ENCODE measurements at regions not wholly inside any gene's neighbourhood (a gene's known extent, or its start where the extent isn't known, plus 50 kb on each side); places are given as distances from the start of the nearest gene placed in this dataset.

GRCh38 chr4:100789991-100790390, 272.2 kb upstream of the EMCN start:
- intact Hi-C loops (cut with micrococcal nuclease), result no loop called here

DNA sequence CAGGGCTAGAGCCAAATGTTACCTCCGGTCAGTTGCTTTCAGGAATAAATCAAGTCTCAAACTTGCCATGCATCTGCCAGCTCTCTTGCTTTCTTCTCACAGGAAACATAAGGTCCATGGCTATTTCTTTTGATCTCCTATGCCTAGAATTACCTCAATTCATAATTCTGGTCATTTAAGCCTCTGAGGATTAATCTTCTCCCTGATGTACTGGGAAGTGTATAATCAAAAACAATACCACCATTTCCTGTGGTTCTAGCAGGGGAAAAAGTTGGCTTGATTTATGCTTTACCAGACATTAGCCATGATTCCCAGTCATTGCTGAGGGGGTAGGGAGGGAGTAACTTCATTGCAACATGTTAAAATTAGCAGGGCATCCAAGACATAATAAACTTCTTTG, 268.7 kb upstream of the EMCN start:
- intact Hi-C loops (cut with micrococcal nuclease), result no loop called here

More at GRCh38 chr4:100789991-100790390, 272.2 kb upstream of the EMCN start:
- Mint-ChIP-seq H3K27me3 (ENCODE audit: low read depth) (no peaks in the 10 kb centered on the region), H3K36me3 (ENCODE audit: low read depth) (no peaks in the 10 kb centered on the region), H3K4me1 (ENCODE audit: low read depth) (no peaks in the 10 kb centered on the region), H3K4me3 (no peak overlapping the region), H3K27ac (no peak overlapping the region), H3K9me3 (no peaks in the 10 kb centered on the region)
- DNase-seq, result no peak
- CTCF ChIA-PET, result no interaction called here

GRCh38 chr4:100782356-100782755, 264.5 kb upstream of the EMCN start:
- H3K27ac Mint-ChIP-seq, result no peak overlapping the region
- CTCF ChIA-PET, result interaction anchor here (0.6 kb wide), 1 partner anchor 8 kb away, joined by 3 read pairs; no protein-coding TSS in a partner anchor
- intact Hi-C loops (cut with micrococcal nuclease), result no loop called here
- no peaks in the 10 kb centered on the region for H3K9me3 Mint-ChIP-seq
- H3K27me3 Mint-ChIP-seq (ENCODE audit: low read depth), result peaks cover 8% of the 10 kb centered on the region
- no peak overlapping the region for H3K4me3 Mint-ChIP-seq
- no peaks in the 10 kb centered on the region for H3K36me3 Mint-ChIP-seq (ENCODE audit: low read depth)
- no peaks in the 10 kb centered on the region for H3K4me1 Mint-ChIP-seq (ENCODE audit: low read depth)
- DNase-seq, result no peak

More for the DNA sequence above, 268.7 kb upstream of the EMCN start:
- Mint-ChIP-seq H3K27me3 (ENCODE audit: low read depth) (no peaks in the 10 kb centered on the region), H3K9me3 (no peaks in the 10 kb centered on the region), H3K4me1 (ENCODE audit: low read depth) (no peaks in the 10 kb centered on the region), H3K4me3 (no peak overlapping the region), H3K36me3 (ENCODE audit: low read depth) (no peaks in the 10 kb centered on the region), H3K27ac (no peak overlapping the region)
- CTCF ChIA-PET, result no interaction called here
- no peak for DNase-seq

DNA sequence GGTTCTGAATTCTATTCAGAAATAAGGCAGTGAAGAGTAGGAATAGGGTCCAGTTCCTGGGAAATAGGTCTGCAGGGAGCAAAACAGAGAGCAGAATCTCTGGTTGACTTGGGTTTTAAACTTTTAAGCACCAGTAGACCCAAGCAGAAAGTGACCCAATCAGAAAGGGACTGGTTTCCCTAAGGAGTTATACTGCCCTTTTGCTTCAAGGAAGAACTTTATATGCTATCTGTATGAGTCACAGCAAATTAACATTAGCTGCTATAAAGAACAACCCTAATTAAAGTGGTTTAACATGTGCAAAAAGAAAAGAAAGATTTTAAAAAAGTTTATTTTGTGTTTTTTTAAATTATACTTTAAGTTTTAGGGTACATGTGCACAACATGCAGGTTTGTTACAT, 263.6 kb upstream of the EMCN start:
- H3K9me3 Mint-ChIP-seq, result no peaks in the 10 kb centered on the region
- intact Hi-C loops (cut with micrococcal nuclease), result no loop called here
- CTCF ChIA-PET, result no interaction called here
- no peak for DNase-seq
- H3K4me1 Mint-ChIP-seq (ENCODE audit: low read depth), result no peaks in the 10 kb centered on the region
- no peak overlapping the region for H3K4me3 Mint-ChIP-seq
- H3K27ac Mint-ChIP-seq, result no peak overlapping the region
- H3K36me3 Mint-ChIP-seq (ENCODE audit: low read depth), result no peaks in the 10 kb centered on the region
- peaks cover 8% of the 10 kb centered on the region for H3K27me3 Mint-ChIP-seq (ENCODE audit: low read depth)

- CTCF ChIA-PET, result no interaction called here
- no peak for DNase-seq
- H3K4me3 Mint-ChIP-seq, result no peak overlapping the region
- H3K4me1 Mint-ChIP-seq (ENCODE audit: low read depth), result no peaks in the 10 kb centered on the region
- H3K27me3 Mint-ChIP-seq (ENCODE audit: low read depth), result peaks cover 8% of the 10 kb centered on the region
- intact Hi-C loops (cut with micrococcal nuclease), result no loop called here
- peaks cover 4% of the 10 kb centered on the region for H3K9me3 Mint-ChIP-seq
- H3K27ac Mint-ChIP-seq, result no peak overlapping the region
- no peaks in the 10 kb centered on the region for H3K36me3 Mint-ChIP-seq (ENCODE audit: low read depth)
Measured at GRCh38 chr4:100780126-100780525, 262.3 kb upstream of the EMCN start.

GRCh38 chr4:100778431-100778830, 260.6 kb upstream of the EMCN start:
- Mint-ChIP-seq H3K27me3 (ENCODE audit: low read depth) (peaks cover 8% of the 10 kb centered on the region), H3K4me3 (no peak overlapping the region), H3K4me1 (ENCODE audit: low read depth) (no peaks in the 10 kb centered on the region), H3K27ac (no peak overlapping the region), H3K36me3 (ENCODE audit: low read depth) (no peaks in the 10 kb centered on the region), H3K9me3 (peaks cover 10% of the 10 kb centered on the region)
- CTCF ChIA-PET, result interaction anchor here (0.6 kb wide), 1 partner anchor 207 kb away, joined by 4 read pairs; no protein-coding TSS in a partner anchor
- DNase-seq, result no peak
- intact Hi-C loops (cut with micrococcal nuclease), result no loop called here

GRCh38 chr4:100762738-100763137, 244.9 kb upstream of the EMCN start:
- no peak overlapping the region for H3K4me3 Mint-ChIP-seq
- peaks cover 15% of the 10 kb centered on the region for H3K9me3 Mint-ChIP-seq
- H3K27me3 Mint-ChIP-seq (ENCODE audit: low read depth), result peaks cover 10% of the 10 kb centered on the region
- CTCF ChIA-PET, result no interaction called here
- intact Hi-C loops (cut with micrococcal nuclease), result no loop called here
- no peaks in the 10 kb centered on the region for H3K36me3 Mint-ChIP-seq (ENCODE audit: low read depth)
- DNase-seq, result no peak
- H3K27ac Mint-ChIP-seq, result no peak overlapping the region
- no peaks in the 10 kb centered on the region for H3K4me1 Mint-ChIP-seq (ENCODE audit: low read depth)

DNA sequence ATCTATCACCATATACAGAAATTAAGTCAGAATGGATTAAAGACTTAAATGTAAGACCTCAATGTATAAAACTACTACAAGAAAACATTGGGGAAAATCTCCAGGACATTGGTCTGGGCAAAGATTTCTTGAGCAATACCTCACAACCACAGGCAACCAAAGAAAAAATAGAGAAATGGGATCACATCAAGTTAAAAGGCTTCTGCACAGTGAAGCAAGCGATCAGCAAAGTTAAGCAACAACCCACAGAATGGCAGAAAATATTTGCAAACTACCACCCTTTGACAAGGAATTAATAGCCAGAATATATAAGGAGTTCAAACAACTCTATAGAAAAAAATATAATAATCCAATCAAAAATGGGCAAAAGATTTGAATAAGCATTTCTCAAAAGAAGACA, 236.9 kb upstream of the EMCN start:
- Mint-ChIP-seq H3K27me3 (ENCODE audit: low read depth) (peaks cover 9% of the 10 kb centered on the region), H3K36me3 (ENCODE audit: low read depth) (no peaks in the 10 kb centered on the region), H3K4me3 (no peak overlapping the region), H3K27ac (no peak overlapping the region), H3K4me1 (ENCODE audit: low read depth) (no peaks in the 10 kb centered on the region), H3K9me3 (peaks cover 11% of the 10 kb centered on the region)
- CTCF ChIA-PET, result no interaction called here
- no peak for DNase-seq
- intact Hi-C loops (cut with micrococcal nuclease), result no loop called here

GRCh38 chr4:100746141-100746739, 228.4 kb upstream of the EMCN start:
- Mint-ChIP-seq H3K27me3 (ENCODE audit: low read depth) (peaks cover 5% of the 10 kb centered on the region), H3K4me3 (no peak overlapping the region), H3K4me1 (ENCODE audit: low read depth) (no peaks in the 10 kb centered on the region), H3K36me3 (ENCODE audit: low read depth) (no peaks in the 10 kb centered on the region), H3K27ac (no peak overlapping the region), H3K9me3 (no peaks in the 10 kb centered on the region)
- intact Hi-C loops (cut with micrococcal nuclease), result no loop called here
- DNase-seq, result no peak
- CTCF ChIA-PET, result no interaction called here

GRCh38 chr4:100742045-100742444, 224.2 kb upstream of the EMCN start:
- no peak for DNase-seq
- H3K4me1 Mint-ChIP-seq (ENCODE audit: low read depth), result no peaks in the 10 kb centered on the region
- H3K4me3 Mint-ChIP-seq, result no peak overlapping the region
- no peaks in the 10 kb centered on the region for H3K27me3 Mint-ChIP-seq (ENCODE audit: low read depth)
- no peaks in the 10 kb centered on the region for H3K36me3 Mint-ChIP-seq (ENCODE audit: low read depth)
- H3K9me3 Mint-ChIP-seq, result no peaks in the 10 kb centered on the region
- no peak overlapping the region for H3K27ac Mint-ChIP-seq
- intact Hi-C loops (cut with micrococcal nuclease), result loop anchor here (1.0 to 2.0 kb wide), 3 partner anchors 321 to 743 kb away; no protein-coding TSS in a partner anchor
- CTCF ChIA-PET, result interaction anchor here (0.6 to 1.7 kb wide), 3 partner anchors 646 to 1625 kb away, joined by 3 to 8 read pairs (median 5); no protein-coding TSS in a partner anchor

DNA sequence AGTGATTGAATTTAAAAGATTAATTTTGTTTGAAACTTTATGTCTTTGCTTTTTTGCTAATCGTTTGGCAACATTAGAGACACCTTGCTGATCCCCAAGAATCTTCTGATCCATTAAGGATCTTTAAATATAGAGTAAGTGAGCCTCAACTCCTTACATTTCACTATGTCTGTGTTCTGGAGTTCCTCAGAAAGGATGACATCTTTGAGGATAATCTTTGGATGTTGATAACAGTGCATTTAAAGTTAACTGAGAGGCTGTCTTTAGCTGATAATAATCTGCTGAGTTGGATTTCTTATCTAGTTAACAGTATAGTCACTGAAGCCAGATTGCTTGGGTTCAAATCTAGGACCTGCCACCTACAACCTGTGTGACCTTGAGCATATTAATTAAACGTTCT, 221.6 kb upstream of the EMCN start:
- no peak for DNase-seq
- no peaks in the 10 kb centered on the region for H3K9me3 Mint-ChIP-seq
- no peaks in the 10 kb centered on the region for H3K27me3 Mint-ChIP-seq (ENCODE audit: low read depth)
- H3K4me3 Mint-ChIP-seq, result no peak overlapping the region
- intact Hi-C loops (cut with micrococcal nuclease), result no loop called here
- CTCF ChIA-PET, result no interaction called here
- H3K27ac Mint-ChIP-seq, result no peak overlapping the region
- no peaks in the 10 kb centered on the region for H3K4me1 Mint-ChIP-seq (ENCODE audit: low read depth)
- H3K36me3 Mint-ChIP-seq (ENCODE audit: low read depth), result no peaks in the 10 kb centered on the region

DNA sequence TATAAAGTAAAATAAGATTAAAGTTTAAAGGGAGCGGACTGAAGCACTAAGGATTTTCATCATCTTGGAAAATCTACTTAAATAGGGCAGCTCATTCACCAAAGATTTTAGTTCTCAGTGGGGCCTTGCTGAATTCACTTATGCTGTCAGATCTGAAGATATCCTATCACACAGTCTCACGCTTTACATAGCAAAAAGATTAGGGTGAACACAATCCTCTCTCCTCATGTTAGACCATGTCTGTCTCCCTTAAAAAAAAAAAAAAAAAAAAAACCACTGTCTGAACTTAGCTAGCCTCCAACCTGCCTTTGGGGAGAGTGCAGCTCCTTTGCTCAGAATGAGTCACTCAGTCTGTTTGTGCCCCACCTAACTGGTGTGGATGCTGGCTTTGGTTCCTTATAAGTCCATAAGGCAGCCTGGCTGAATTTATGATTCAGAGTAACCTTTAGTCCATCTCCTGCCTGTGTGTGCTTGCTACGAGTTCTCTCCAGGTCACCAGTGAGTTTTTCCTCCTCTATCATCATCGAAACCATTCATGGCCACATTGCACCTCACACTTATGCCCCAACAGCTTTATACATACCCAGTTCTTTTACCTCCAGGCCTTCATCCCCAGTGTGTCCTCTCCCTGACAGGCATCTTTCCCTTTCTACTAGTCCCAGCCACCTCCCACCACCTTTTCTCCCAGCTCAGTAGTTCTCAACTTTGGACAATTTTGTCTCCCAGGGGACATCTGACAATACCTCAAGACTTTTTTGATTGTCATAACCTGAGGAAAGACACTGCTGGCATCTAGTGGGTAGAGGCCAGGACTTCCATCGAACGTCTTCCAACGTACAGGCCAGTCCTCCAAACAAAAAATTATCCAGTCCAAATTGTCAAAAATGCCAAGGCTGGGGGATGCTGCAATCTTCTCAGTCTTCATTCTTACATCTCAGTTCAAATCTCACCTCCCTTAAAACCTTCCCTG, 220.7 kb upstream of the EMCN start:
- Mint-ChIP-seq H3K4me3 (no peak overlapping the region), H3K27me3 (ENCODE audit: low read depth) (no peaks in the 10 kb centered on the region), H3K36me3 (ENCODE audit: low read depth) (no peaks in the 10 kb centered on the region), H3K9me3 (peaks cover 2% of the 10 kb centered on the region), H3K27ac (no peak overlapping the region), H3K4me1 (ENCODE audit: low read depth) (no peaks in the 10 kb centered on the region)
- intact Hi-C loops (cut with micrococcal nuclease), result no loop called here
- no peak for DNase-seq
- CTCF ChIA-PET, result interaction anchor here (0.6 kb wide), 2 partner anchors 289 to 1173 kb away, joined by 3 to 5 read pairs; no protein-coding TSS in a partner anchor
